ENCODE measurements at regions not wholly inside any gene's neighbourhood (a gene's known extent, or its start where the extent isn't known, plus 50 kb on each side); places are given as distances from the start of the nearest gene placed in this dataset.

- no peaks in the 10 kb centered on the region for H3K27me3 ChIP-seq (ENCODE audit: control insufficient read depth, insufficient read depth, low read length)
- no peak for TF ChIP-seq CTCF (IDR thresholded peaks at IDR 0.05; ENCODE audit: insufficient read depth, low read length, poor library complexity, severe bottlenecking)
- H3K4me3 ChIP-seq (ENCODE audit: low read depth, low read length), result no peak overlapping the region
- DNase-seq (ENCODE audit: low read depth), result no peak
- no peaks in the 10 kb centered on the region for H3K36me3 ChIP-seq (ENCODE audit: control insufficient read depth, insufficient read depth, low read length)
Measured at GRCh38 chr14:51568366-51568765, 83.3 kb upstream of the FRMD6 start.

GRCh38 chr14:51573607-51574006 lies 78.1 kb upstream of the FRMD6 start:
- no peaks in the 10 kb centered on the region for H3K36me3 ChIP-seq (ENCODE audit: control insufficient read depth, insufficient read depth, low read length)
- DNase-seq (ENCODE audit: low read depth), result no peak
- no peak overlapping the region for H3K4me3 ChIP-seq (ENCODE audit: low read depth, low read length)
- no peaks in the 10 kb centered on the region for H3K27me3 ChIP-seq (ENCODE audit: control insufficient read depth, insufficient read depth, low read length)
- TF ChIP-seq CTCF (IDR thresholded peaks at IDR 0.05; ENCODE audit: insufficient read depth, low read length, poor library complexity, severe bottlenecking), result no peak

GRCh38 chr14:51574009-51574408 lies 77.7 kb upstream of the FRMD6 start:
- TF ChIP-seq CTCF (IDR thresholded peaks at IDR 0.05; ENCODE audit: insufficient read depth, low read length, poor library complexity, severe bottlenecking), result no peak
- H3K36me3 ChIP-seq (ENCODE audit: control insufficient read depth, insufficient read depth, low read length), result no peaks in the 10 kb centered on the region
- no peaks in the 10 kb centered on the region for H3K27me3 ChIP-seq (ENCODE audit: control insufficient read depth, insufficient read depth, low read length)
- no peak for DNase-seq (ENCODE audit: low read depth)
- no peak overlapping the region for H3K4me3 ChIP-seq (ENCODE audit: low read depth, low read length)

- Histone ChIP-seq H3K36me3 (ENCODE audit: control insufficient read depth, insufficient read depth, low read length) (no peaks in the 10 kb centered on the region), H3K27me3 (ENCODE audit: control insufficient read depth, insufficient read depth, low read length) (no peaks in the 10 kb centered on the region), H3K4me3 (ENCODE audit: low read depth, low read length) (no peak overlapping the region)
- TF ChIP-seq CTCF (IDR thresholded peaks at IDR 0.05; ENCODE audit: insufficient read depth, low read length, poor library complexity, severe bottlenecking), result no peak
- DNase-seq (ENCODE audit: low read depth), result no peak
Measured at GRCh38 chr14:51575349-51576116, 76.2 kb upstream of the FRMD6 start.

GRCh38 chr14:51576117-51576430 lies 75.6 kb upstream of the FRMD6 start:
- no peaks in the 10 kb centered on the region for H3K27me3 ChIP-seq (ENCODE audit: control insufficient read depth, insufficient read depth, low read length)
- DNase-seq (ENCODE audit: low read depth), result peak; percentile 31
- no peak overlapping the region for H3K4me3 ChIP-seq (ENCODE audit: low read depth, low read length)
- H3K36me3 ChIP-seq (ENCODE audit: control insufficient read depth, insufficient read depth, low read length), result no peaks in the 10 kb centered on the region
- TF ChIP-seq CTCF (IDR thresholded peaks at IDR 0.05; ENCODE audit: insufficient read depth, low read length, poor library complexity, severe bottlenecking), result no peak

DNA sequence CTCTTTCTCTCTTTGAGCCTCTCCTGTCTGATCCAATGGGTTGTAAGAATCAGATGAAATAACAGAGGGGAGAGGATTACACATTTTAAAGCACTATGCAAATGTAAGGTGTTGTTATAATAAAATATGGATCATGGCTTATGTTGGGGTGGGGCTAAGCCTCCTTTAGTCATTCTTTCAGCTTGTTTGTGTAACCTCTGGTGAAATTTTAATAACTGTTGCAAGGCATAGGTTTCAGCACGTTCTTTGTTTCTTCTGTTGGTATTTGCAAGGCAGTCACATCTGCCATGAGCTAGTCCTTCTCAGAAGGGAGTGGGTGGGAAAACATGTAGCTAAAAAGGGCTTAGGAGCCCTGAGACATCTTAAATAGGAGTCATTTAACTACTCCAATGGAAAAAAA lies 74.8 kb upstream of the FRMD6 start:
- no peaks in the 10 kb centered on the region for H3K36me3 ChIP-seq (ENCODE audit: control insufficient read depth, insufficient read depth, low read length)
- no peak for DNase-seq (ENCODE audit: low read depth)
- no peak for TF ChIP-seq CTCF (IDR thresholded peaks at IDR 0.05; ENCODE audit: insufficient read depth, low read length, poor library complexity, severe bottlenecking)
- no peak overlapping the region for H3K4me3 ChIP-seq (ENCODE audit: low read depth, low read length)
- no peaks in the 10 kb centered on the region for H3K27me3 ChIP-seq (ENCODE audit: control insufficient read depth, insufficient read depth, low read length)

Data from kidney epithelial cell (primary cell).